HL-60/S4 treated with retinoic acid at 250 ng/mL for 4 days and 3 days (cell line): ENCODE measurements at regions not wholly inside any gene's neighbourhood (a gene's known extent, or its start where the extent isn't known, plus 50 kb on each side); places are given as distances from the start of the nearest gene placed in this dataset.

Experiments
- in situ Hi-C: fragments of 300-500 bp; cut with MboI; formaldehyde crosslinking; loops from 2 replicates; pipeline ENCODE4 v1.7.0; 2022; ENCODE audit warnings: low sequenced_read_pairs

DNA sequence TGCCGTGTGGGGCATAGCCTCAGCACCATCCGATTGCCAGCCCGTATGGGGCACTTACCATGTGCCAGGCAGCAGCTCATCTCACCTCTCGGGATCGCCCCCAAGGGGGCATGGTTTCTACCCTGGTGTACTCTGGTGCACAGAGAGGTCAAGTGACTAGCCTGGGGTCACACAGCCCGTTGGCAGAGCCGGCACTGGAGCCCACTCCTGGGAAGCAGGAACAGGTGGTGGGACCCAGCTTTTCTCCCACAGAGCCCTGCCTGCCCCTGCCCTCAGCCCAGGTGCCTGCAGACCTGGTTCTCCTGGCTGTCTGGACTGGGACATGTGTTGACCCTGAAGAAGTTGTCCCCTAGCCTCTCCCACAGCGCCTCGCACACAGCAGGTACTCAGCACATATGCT is 141.8 kb upstream of the CIBAR2 start:
- in situ Hi-C loops: no loop called here

DNA sequence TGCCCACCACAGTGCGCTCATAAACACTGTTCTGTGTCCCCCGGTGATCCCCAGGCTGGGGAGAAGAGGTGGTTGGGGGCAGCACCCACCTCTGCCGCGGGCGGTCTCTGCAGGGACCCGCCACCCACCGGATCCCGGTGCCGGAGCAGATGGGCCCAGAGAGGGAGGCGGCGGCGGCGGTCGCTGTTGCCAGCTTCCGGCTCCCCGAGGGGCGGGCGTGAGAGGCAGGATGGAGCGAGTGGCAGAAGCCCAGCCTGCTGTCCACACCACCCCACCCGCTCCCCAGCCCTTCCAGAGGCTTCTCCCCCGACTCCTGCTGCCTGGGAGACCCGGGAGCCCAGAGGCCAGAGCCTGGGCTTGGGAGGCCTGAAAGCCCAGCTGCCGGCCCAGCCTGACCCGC is 142.6 kb upstream of the CIBAR2 start:
- in situ Hi-C loops: no loop called here

DNA sequence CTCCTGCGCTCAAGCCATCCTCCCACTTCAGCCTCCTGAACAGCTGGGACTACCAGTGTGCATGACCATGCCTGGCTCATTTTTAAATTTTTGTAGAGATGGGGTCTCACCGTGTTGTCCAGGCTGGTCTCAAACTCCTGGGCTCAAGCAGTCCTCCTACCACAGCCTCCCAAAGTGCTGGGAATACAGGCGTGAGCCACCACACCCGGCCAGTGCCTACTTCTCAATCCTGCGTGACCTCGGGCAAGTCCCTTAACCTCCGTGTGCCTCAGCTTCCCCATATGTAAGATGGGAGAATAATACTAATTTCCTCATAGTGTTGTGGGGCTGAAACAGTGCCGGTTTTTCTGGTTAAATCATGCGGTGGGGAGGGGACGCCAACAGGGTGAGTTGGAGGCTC is 143.5 kb upstream of the CIBAR2 start:
- in situ Hi-C loops: no loop called here

- in situ Hi-C loops: no loop called here
Measured at GRCh38 chr16:85256190-85256739, 144.0 kb upstream of the CIBAR2 start.

GRCh38 chr16:85257483-85257882 is 145.2 kb upstream of the CIBAR2 start:
- in situ Hi-C loops: no loop called here

- in situ Hi-C loops: no loop called here
Measured at GRCh38 chr16:85258166-85258565, 145.9 kb upstream of the CIBAR2 start.

GRCh38 chr16:85258629-85259028 is 146.4 kb upstream of the CIBAR2 start:
- in situ Hi-C loops: no loop called here

DNA sequence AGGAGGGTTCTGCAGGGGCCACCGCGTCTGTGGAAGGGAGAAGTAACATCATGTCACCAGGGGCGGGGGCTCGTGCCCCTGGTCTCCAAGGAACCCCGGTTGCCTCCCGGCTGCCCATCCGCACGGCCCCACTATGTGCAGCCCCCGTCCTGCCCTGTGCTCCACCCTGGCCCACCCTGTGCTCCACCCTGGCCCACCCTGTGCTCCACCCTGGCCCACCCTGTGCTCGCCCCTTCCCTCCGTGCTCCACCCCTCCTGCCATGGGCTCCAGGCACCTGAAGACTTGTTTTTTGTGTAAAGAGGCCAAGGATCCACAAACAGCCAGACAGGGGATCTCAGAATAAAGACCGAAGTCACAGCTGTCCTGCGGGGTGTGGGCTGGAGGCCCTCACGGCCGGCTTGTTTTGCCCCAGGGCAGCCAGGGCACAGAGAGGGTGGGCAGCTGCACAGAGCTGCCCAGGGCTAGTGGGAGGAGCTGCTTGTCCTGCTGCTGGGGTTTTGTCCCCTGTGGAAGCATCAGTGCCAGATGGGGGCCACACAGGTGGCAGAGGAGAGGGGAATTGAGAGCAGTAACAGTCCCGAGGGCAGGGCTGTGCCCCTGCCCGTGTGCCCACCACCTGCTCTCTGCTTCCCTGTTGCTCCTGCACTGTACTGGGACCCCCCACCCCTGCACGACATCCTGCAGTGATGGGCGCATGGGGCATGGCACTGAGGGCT is 147.0 kb upstream of the CIBAR2 start:
- in situ Hi-C loops: no loop called here

DNA sequence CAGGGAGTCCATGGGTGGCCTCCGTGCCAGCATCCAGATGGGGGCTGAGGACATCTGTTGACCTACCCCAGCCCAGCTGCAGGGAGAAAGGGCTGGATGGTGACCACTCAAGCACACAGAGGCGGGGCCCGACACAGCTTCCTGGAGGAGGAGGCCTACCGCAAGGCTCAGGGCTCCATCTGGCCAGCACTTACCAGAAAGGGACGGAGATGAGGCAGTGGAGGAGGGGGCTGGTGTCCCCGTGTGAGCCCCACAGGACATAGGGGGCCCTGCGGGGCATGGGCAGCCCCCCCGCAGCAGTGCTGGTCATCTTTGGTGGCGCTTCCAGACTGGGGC is 147.5 kb upstream of the CIBAR2 start:
- in situ Hi-C loops: no loop called here

DNA sequence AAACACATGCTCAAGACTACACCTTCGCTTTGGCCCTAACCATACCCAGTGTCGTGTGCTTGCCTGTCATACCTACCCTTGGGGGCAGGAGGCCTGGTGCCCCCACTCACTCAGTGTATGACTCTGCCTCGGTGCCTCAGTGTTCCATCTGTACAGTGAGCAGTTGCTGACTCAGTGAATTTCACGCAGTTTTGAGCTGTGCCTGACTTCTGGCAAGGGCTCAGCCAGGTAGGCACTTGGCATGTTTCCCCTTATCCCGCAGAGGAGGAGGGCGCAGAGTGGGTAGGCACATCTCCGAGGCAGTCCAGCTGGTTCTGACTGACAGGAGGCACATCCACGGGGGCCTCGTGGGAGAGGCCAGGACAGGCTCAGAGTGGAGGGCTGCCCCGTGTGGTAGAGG is 148.9 kb upstream of the CIBAR2 start:
- in situ Hi-C loops: no loop called here

DNA sequence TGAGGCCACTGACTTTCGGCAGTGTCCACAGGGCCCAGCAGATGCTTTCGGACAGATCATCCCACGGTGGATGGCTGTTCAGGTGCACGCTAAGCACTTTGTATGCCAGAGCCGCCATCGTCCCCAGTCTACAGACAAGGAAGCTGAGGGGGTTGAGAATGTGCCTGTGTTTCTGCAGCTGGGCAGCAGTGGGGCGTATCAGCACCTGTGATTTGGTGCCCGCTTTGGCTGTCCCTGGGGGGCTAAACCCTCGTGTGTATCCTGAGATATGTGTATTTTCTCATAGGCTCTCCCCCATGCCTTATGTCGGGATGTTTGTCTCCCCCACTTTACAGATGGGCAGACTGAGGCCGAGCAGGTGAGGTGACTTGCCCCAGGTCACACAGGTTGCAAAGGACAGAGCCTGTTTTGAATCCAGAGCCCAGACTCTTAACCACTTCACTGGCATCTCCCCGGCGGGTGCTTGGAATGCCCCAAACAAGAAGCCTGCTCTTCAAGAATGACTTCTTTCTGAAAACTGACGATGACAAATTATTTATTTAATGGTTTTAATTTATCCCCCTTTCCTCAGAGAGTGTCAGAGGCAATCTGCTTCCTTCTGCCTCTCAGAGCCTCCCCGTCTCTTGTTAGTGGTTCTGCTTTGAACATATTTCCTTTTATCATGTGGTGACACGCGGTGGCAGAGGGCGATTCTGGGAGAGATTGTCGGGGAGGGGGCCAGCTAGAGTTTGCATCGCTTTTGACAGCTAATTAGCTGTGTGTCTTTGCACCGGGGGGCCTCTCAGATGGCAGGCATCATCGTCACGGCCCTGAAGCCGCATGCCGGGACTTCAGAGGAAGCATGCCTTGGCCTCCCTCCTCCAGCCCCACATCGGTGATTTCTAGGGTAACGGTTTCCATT is 149.6 kb upstream of the CIBAR2 start:
- in situ Hi-C loops: no loop called here

- in situ Hi-C loops: no loop called here
Measured at GRCh38 chr16:85262558-85263238, 150.4 kb upstream of the CIBAR2 start.

- in situ Hi-C loops: no loop called here
Measured at GRCh38 chr16:85263239-85263585, 150.9 kb upstream of the CIBAR2 start.

DNA sequence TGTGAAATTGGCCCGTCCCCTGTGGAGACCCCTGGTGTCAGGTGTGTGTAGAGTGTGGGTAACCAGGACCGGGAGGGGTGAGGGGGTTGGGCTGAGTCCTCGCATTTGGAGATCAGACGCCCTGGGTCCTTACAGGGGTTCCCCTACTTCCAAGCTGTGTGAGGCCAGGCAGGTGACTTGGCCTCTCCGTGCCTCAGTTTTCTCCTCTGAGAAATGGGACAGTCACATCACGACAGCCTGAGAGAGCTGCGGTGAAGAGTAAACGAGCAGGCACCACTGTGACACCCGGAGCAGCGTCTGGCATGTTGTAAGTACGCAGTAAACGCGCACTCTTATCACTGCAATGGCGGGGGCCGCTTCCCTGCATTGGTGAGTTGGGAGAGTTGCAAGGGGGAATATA is 152.5 kb upstream of the CIBAR2 start:
- in situ Hi-C loops: no loop called here

DNA sequence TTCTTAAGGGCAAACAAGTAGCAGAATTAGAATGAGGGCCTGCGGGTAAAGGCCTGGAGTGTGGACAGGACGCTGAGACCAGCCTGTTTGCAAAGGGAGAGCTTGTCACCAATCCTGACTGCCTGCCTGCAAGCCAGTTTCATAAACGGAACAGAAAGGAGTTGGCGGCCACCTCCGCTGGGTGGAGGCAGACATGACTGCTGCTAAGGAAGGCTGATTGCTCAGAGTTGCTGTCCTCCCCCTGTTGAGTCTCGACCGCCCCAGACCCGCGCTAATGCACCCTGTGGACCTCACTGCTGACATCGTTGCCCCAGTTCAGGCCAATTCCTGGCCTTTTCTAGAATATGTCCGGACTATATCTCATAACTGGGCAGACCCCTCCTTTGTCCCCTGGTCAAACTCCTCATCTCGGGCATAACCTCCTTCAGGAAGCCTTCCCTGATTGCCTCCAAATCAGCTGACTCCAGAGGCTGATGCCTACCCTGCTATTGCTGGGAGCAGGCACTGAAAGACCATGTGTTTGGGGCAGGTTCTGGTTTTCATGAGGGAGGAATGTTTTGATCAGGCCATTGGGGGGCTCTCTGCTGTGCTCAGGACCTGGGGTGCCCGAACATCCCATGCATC is 153.0 kb upstream of the CIBAR2 start:
- in situ Hi-C loops: no loop called here

DNA sequence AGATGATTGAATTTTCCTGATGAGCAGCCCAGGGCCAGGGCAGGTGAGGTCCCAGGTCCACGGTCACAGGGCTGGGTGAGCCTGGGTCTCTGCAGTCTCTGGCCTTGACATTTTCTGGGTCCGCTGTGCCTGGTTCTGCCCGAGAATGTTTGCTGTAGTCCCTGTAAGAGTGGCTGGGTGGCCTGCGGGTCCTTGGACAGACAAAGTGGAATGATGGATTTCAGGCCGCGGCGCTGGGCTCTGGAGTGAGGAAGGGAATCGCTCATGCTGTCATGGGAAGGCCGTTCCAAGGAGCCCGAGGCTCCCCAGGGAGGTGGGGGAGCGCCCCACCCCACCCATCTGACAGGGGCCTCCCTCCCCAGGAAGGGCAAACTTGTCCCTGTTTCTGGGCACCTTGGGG is 153.5 kb upstream of the CIBAR2 start:
- in situ Hi-C loops: no loop called here

- in situ Hi-C loops: no loop called here
Measured at GRCh38 chr16:85266857-85267256, 154.6 kb upstream of the CIBAR2 start.

GRCh38 chr16:85267414-85267945 is 155.2 kb upstream of the CIBAR2 start:
- in situ Hi-C loops: no loop called here

DNA sequence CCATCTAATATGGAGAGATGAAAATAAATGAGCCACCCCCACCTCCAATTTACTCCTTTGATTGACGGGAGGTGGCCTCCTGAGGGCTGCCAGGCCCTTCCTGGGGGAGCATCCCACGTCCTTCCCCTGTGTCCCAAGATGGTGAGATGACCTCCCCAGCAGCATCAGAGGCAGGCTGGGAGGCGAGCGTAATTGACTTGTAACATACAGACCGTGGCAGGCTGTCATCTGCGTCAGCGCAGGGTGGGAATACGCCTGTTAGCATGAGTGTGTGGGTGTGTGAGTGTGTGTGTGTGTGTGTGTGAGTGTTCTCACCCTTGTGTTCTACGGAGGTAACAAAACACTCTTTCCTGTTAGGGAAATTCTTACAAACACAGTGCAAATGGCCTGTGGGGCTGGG is 156.9 kb upstream of the CIBAR2 start:
- in situ Hi-C loops: no loop called here

DNA sequence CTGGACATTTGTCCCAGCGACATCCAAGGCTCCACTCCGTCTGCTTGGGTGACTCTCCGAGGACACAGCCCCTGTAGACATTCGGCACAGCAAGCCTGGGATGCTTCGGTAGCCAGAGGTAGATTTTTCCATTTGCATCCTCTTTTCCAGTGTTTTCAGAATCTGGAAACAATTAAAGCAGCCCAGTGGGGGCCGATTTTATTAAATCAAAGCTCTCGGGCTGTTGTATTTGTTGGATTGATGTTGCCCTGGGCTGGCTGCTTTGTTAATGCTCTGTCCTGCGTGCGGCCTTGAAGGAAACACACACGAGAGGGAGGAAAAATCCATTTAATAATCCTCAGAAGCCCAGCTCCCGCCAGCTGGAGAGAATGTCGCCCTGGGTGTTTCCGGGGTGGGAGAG is 158.1 kb upstream of the CIBAR2 start:
- in situ Hi-C loops: no loop called here

- in situ Hi-C loops: no loop called here
Measured at GRCh38 chr16:85271198-85271597, 158.9 kb upstream of the CIBAR2 start.
